ENCODE measurements at regions not wholly inside any gene's neighbourhood (a gene's known extent, or its start where the extent isn't known, plus 50 kb on each side); places are given as distances from the start of the nearest gene placed in this dataset.

DNA sequence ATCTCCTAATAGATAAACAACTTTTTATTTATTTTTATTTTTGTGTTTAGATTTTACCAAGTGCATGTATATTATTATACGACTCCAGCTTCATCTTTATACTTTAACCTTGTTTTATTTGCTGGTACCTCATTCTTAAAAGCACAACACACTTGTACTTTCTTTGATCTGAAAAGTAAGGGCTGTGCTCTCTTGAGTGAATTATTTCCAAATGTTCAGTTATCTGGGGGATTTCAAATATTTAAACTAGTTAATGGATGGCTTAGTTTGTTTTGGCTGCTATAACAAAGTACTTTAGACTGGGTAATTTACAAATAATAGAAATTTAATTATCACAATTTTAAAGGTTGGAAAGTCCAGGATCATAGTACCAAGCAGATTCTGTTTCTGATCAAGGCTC, 1148.2 kb upstream of the PCDH9 start:
- in situ Hi-C loops (cut with MboI): no loop called here
- CTCF ChIA-PET: no interaction called here
- H3K27ac ChIP-seq (ENCODE audit: control insufficient read depth, insufficient read depth): no peak overlapping the region

More for the DNA sequence above, 1148.2 kb upstream of the PCDH9 start:
- ChIA-PET RAD21 (ENCODE audit: unreplicated experiment) (no interaction called here), POLR2A (no interaction called here), SMC1A (ENCODE audit: uncharacterized antibody, unreplicated experiment) (no interaction called here)
- no peak for FAIRE-seq
- Histone ChIP-seq H4K20me1 (ENCODE audit: control insufficient read depth, insufficient read depth) (no peaks in the 10 kb centered on the region), H3K4me1 (ENCODE audit: control insufficient read depth, insufficient read depth, low read length) (no peaks in the 10 kb centered on the region), H3K27me3 (replicated peaks in 1 of 2; ENCODE audit: control insufficient read depth in 2 of 2, insufficient read depth in 2 of 2, low read length in 1 of 2) (no peaks in the 10 kb centered on the region), H3K9me3 (replicated peaks; ENCODE audit: control insufficient read depth, insufficient read depth, low read length) (no peaks in the 10 kb centered on the region), H3K4me2 (ENCODE audit: control insufficient read depth, insufficient read depth) (no peak overlapping the region), H3K9ac (ENCODE audit: control insufficient read depth, insufficient read depth, low read length) (no peak overlapping the region), H2AFZ (ENCODE audit: control insufficient read depth, low read depth, low read length) (no peak overlapping the region), H3K4me3 (no peak overlapping the region), H3K36me3 (ENCODE audit: control insufficient read depth in 2 of 2, insufficient read depth in 2 of 2, low read length in 1 of 2) (no peaks in the 10 kb centered on the region), H3K79me2 (ENCODE audit: control insufficient read depth, insufficient read depth, low read length) (no peaks in the 10 kb centered on the region)
- intact Hi-C loops (cut with micrococcal nuclease; ENCODE audit: unreplicated experiment): no loop called here
- 0% methylated on average over 1 of the region's 1 CpG for WGBS (ENCODE audit: insufficient coverage, insufficient replicate concordance, low lambda C conversion rate, missing lambda C conversion rate)
- TF ChIP-seq ZSCAN29 (IDR thresholded peaks at IDR 0.05): no peak
- no peak for TF ChIP-seq TBL1XR1 (IDR thresholded peaks at IDR 0.05; ENCODE audit: low read depth, low read length)
- no peak for TF ChIP-seq TCF3 (IDR thresholded peaks at IDR 0.05; ENCODE audit: borderline replicate concordance, insufficient read depth, low read depth, low read length)
- no peak for TF ChIP-seq SMC3 (IDR thresholded peaks at IDR 0.05; ENCODE audit: borderline replicate concordance, low read length)
- TF ChIP-seq YY1 (IDR thresholded peaks at IDR 0.05; ENCODE audit: low read depth, low read length): no peak
- TF ChIP-seq EZH2 (IDR thresholded peaks at IDR 0.05; ENCODE audit: borderline replicate concordance, control insufficient read depth, low read depth, low read length): no peak
- no peak for TF ChIP-seq ZZZ3 (IDR thresholded peaks at IDR 0.05; ENCODE audit: control insufficient read depth, insufficient read length, low read depth)
- no peak for TF ChIP-seq CHD4 (IDR thresholded peaks at IDR 0.05)
- no peak for TF ChIP-seq NFXL1 (IDR thresholded peaks at IDR 0.05; ENCODE audit: borderline replicate concordance)
- no peak for TF ChIP-seq POU2F2 (IDR thresholded peaks at IDR 0.05; ENCODE audit: borderline replicate concordance, low read depth, low read length)
- no peak for TF ChIP-seq CEBPB (IDR thresholded peaks at IDR 0.05; ENCODE audit: borderline replicate concordance in 1 of 2, low read depth in 2 of 2, low read length in 2 of 2)
- TF ChIP-seq ZNF207 (IDR thresholded peaks at IDR 0.05; ENCODE audit: borderline replicate concordance): no peak
- no peak for TF ChIP-seq ETV6 (conservative IDR thresholded peaks at IDR 0.05 in 1 of 2, IDR thresholded peaks at IDR 0.05 in 1 of 2; ENCODE audit: borderline replicate concordance in 1 of 2, low read depth in 1 of 2)
- TF ChIP-seq IRF5 (IDR thresholded peaks at IDR 0.05; ENCODE audit: borderline replicate concordance): no peak
- no TSS peak for BruUV-seq (replicated peaks)
- DNase-seq (ENCODE audit: low read depth, low spot score): no peak
- no peak for ATAC-seq
